ENCODE measurements at regions not wholly inside any gene's neighbourhood (a gene's known extent, or its start where the extent isn't known, plus 50 kb on each side); places are given as distances from the start of the nearest gene placed in this dataset.

GRCh38 chrX:10021461-10022272, 54.5 kb downstream of the CLDN34 start:
- no peak for DNase-seq (ENCODE audit: low read depth in 1 of 2, low spot score in 1 of 2)

- no peak for DNase-seq (ENCODE audit: low read depth in 1 of 2, low spot score in 1 of 2)
Measured at GRCh38 chrX:10022273-10022541, 55.0 kb downstream of the CLDN34 start.

GRCh38 chrX:10022580-10023245, 55.6 kb downstream of the CLDN34 start:
- no peak for DNase-seq (ENCODE audit: low read depth in 1 of 2, low spot score in 1 of 2)

DNA sequence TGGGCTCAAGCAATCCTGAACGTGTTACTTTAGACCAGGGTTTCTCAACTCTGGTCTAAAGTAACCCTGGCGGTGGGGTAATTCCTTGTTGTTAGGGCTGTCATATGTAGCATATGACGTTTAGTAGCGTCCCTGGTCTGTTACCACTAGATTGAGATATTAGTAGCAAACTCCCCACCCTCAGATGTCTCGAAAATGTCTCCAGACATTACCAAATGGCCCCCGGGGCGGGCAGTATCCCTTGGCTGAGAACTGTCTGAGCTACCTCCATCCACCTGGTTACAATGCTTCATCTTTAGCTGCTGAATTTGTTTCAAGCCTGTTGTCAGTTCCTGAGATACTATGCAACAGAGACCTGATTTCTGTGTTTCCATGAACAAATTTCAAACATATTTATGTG, 56.7 kb downstream of the CLDN34 start:
- DNase-seq (ENCODE audit: low read depth in 1 of 2, low spot score in 1 of 2): no peak

DNA sequence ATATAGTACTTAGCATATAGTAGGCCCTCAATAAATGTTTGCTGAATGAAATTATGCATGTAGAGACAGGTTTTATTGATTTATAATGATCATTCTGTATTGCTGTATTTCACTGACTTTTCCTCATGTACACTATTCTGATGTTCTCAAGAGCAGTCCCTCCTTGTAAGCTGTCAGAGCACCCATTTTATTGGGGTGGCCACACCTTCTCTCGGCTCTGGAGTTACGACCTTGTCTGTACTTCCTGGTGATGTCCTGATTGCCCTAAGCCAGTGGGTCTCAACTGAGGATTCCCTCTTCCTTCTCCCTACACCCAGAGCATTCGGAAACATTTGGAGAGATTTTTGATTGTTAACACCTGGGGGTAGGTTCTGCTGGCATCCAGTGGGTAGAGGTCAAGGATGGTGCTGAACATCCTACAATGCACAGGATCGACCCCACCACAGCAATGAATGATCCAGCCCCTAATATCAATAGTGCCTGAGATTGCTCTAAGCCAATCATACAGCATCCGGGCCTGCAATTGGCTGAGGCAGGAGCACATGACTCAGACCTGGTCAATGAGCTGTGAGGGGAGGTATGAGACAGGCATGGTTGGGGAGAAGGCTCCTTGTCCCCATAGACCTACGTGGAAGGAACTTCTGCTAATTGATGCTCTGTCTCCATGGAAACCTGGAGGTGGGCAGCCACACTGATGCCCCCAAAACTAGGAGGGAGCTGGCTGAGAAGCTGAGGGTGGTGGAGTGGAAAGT, 58.8 kb downstream of the CLDN34 start:
- DNase-seq (ENCODE audit: low read depth in 1 of 2, low spot score in 1 of 2): no peak

GRCh38 chrX:10028283-10029104, 61.3 kb downstream of the CLDN34 start:
- no peak for DNase-seq (ENCODE audit: low read depth in 1 of 2, low spot score in 1 of 2)

DNA sequence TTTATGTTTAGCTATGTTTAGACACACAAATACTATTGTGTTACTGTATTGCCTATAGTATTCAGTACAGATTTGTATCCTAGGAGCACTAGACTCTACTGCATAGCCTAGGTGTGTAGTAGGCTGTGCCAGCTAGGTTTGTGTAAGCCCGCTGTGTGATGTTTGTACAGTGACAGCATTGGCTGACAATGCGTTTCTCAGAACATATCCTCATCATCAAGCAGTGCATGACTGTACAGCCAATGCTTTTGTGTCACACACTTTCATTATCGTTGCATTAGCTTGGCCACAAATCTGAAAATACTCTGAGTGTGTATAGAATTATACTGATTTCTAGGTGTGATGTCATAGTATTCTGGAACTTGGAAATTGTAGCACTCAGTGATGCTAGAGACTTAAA, 63.4 kb downstream of the CLDN34 start:
- no peak for DNase-seq (ENCODE audit: low read depth in 1 of 2, low spot score in 1 of 2)

GRCh38 chrX:10031746-10032145, 64.6 kb downstream of the CLDN34 start:
- DNase-seq (ENCODE audit: low read depth in 1 of 2, low spot score in 1 of 2): no peak

- DNase-seq (ENCODE audit: low read depth in 1 of 2, low spot score in 1 of 2): no peak
Measured at GRCh38 chrX:10032147-10032546, 65.0 kb downstream of the CLDN34 start.

- DNase-seq (ENCODE audit: low read depth in 1 of 2, low spot score in 1 of 2): no peak
Measured at GRCh38 chrX:10033375-10034007, 66.3 kb downstream of the CLDN34 start.

GRCh38 chrX:10034740-10035260, 67.6 kb downstream of the CLDN34 start:
- DNase-seq (ENCODE audit: low read depth in 1 of 2, low spot score in 1 of 2): no peak

DNA sequence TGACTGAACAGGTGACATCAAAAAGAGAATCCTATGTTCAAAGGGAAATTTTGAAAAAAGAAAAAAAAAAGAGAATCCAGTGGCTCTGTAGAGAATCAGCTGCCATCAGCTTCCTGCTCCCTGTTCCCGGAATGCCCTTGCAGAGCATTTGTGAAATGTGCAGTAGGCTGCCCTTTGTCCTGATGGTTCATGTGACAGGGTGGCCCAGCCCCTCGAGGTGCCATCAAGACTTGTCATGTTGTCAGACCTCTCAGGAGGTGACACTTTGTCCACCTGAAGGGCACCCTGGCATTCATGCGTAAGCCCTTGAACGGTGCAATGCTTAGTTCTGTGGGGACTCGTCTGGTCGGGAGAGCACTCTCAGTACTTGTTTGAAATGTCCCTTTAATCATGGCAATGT, 71.4 kb downstream of the CLDN34 start:
- DNase-seq (ENCODE audit: low read depth in 1 of 2, low spot score in 1 of 2): no peak

DNA sequence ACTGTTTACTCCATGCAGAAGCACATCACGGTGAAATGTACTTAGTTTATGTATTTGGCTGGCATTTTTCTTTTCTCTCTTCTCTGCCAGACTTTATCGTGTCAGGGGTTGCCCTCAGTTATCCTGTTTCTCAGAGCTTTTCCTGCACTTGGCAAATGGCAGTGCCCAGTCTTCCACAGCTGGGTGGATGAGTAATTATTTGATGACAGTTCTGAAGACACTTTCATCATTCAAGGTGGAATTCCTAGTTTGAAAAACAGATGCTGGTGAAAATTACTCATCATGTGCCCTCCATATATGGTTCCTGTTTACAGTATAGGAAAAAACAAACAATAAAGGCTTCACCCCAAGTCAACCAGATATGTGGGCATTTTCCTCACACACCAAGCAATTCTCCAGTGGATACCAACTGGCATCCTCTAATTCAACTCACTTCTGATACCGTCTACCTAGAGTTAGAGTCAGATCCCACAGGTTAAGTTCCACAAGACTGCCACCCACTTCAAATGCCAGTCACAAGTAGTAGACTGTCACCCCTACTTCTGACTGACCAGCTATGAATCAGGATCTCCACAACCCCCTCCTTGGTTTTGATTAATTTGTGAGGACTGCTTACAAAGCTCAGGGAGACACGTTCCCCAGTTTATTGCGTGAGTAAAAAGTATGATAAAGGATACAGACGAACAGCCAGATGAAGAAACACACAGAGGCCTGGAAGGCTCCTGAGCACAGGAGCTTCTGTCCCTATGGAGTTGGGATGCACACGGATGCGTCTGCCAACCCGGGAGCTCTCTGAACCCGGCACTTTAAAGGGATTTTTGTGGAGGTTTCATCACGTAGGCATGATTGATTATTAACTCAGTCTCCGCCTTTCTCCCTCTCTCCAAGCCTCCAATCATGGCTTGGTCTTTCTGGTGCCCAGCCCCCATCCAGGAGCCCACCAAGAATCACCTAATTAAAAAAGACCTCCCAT, 72.9 kb downstream of the CLDN34 start:
- no peak for DNase-seq (ENCODE audit: low read depth in 1 of 2, low spot score in 1 of 2)

DNA sequence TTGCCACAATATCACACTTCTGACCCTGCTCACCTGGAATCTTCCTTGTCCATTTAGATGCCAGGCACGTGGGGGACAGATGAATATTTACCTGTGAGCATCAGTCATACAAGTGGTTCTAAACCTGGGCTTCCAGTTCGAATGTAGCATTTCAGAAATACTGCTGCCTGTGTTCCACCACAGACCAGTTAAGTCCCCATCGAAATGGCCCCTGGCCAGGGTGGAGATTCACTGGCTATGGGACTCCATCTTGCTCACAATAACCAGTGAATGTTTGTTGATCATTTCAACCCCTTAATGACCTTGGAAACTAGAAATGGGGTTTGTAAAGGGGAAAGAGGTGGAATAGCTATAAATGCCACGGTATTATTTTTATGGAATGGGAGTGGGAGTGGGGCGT, 73.8 kb downstream of the CLDN34 start:
- no peak for DNase-seq (ENCODE audit: low read depth in 1 of 2, low spot score in 1 of 2)

GRCh38 chrX:10041383-10041782, 74.2 kb downstream of the CLDN34 start:
- DNase-seq (ENCODE audit: low read depth in 1 of 2, low spot score in 1 of 2): no peak

DNA sequence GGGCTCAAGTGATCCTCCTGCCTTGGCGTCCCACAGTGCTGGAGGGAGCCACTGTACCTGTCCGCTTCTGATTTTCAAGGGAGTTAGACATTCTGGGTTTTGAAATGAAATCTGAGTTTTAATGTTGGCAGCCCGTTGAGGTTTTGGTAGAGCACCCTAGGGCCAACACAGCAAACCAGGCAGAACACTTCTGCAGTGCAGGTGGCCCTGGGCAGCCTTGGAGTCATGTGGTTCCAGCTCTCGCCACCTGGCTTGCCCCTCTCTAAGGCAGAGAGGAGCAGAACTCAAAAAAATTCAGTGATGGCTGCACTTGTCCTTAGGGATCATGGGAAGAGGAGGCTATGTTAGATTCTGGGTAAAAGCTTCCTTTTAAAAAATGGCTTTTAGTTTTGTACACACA, 74.9 kb downstream of the CLDN34 start:
- no peak for DNase-seq (ENCODE audit: low read depth in 1 of 2, low spot score in 1 of 2)

- DNase-seq (ENCODE audit: low read depth in 1 of 2, low spot score in 1 of 2): no peak
Measured at GRCh38 chrX:10043386-10043785, 76.2 kb downstream of the CLDN34 start.

GRCh38 chrX:10044021-10044420, 76.9 kb downstream of the CLDN34 start:
- no peak for DNase-seq (ENCODE audit: low read depth in 1 of 2, low spot score in 1 of 2)

GRCh38 chrX:10045327-10046000, 78.3 kb downstream of the CLDN34 start:
- no peak for DNase-seq (ENCODE audit: low read depth in 1 of 2, low spot score in 1 of 2)

Measured in activated T-helper 1 cell treated with anti-CD3 and anti-CD28 coated beads, Interleukin-2, amount 50 U/mL, for 16 hours (primary cell).